ENCODE measurements at regions not wholly inside any gene's neighbourhood (a gene's known extent, or its start where the extent isn't known, plus 50 kb on each side); places are given as distances from the start of the nearest gene placed in this dataset.

GRCh38 chr17:77778636-77779489 is 179.6 kb upstream of the TNRC6C start:
- TF ChIP-seq CTCF (conservative IDR thresholded peaks at IDR 0.05) (no peak), ZFX (IDR thresholded peaks at IDR 0.05) (no peak)

Data from C4-2B (cell line).